HCT116 (cell line): ENCODE measurements at regions not wholly inside any gene's neighbourhood (a gene's known extent, or its start where the extent isn't known, plus 50 kb on each side); places are given as distances from the start of the nearest gene placed in this dataset.

Experiments used
- ATAC-seq: fragments of 200-7000 bp; cut with Tn5 transposase; 2 replicates; pipeline ENCODE4 v1.9.1; 2020; ENCODE audit warnings: mild to moderate bottlenecking, moderate library complexity
- BruUV-seq: library from RNA; stranded (reverse); fragments of 400-500 nt; replicated peaks from 2 replicates; lab custom pipeline; 2021; lab: Mats Ljungman, UMichigan
- CTCF ChIA-PET: fragments of 300-600 bp; sonication (Branson Sonifier 250); formaldehyde crosslinking; loops from one replicate; lab custom pipeline; 2021; ENCODE audit warnings: antibody characterized with exemption; lab: Charles Lee
- POLR2A ChIA-PET: fragments of 300-600, 350-600 bp; sonication (Branson Sonifier 250); formaldehyde crosslinking; loops from one replicate; lab custom pipeline; 2021; ENCODE audit warnings: antibody characterized with exemption; lab: Charles Lee
- RAD21 ChIA-PET, 2 experiments: fragments of 300-600 bp; sonication (Branson Sonifier 250); formaldehyde crosslinking; loops; one replicate each; lab custom pipeline; 2023; ENCODE audit warnings: low total read pairs in 2 of 2; ENCODE audit not compliant: uncharacterized antibody in 2 of 2, unreplicated experiment in 2 of 2, low non-redundant PET in 1 of 2; lab: Charles Lee
- DNase-seq: peaks from one replicate; pipeline ENCODE4 v3.0.0-alpha.2; 2010; ENCODE audit warnings: low read depth, low spot score
- H2AFZ ChIP-seq: fragments of 200-600 bp; shearing (Covaris generic), sonication (generic); 2 replicates; pipeline ENCODE4 v1.6.1; 2017; ENCODE audit warnings: low read depth, mixed run types, mixed read lengths, antibody characterized with exemption, low read length; ENCODE audit not compliant: poor library complexity, severe bottlenecking
- H3K27ac ChIP-seq: 2 replicates; pipeline ENCODE4 v1.5.1; 2012; ENCODE audit warnings: low read depth, low read length
- H3K27me3 ChIP-seq: fragments of 200-600 bp; sonication (generic); 2 replicates; pipeline ENCODE4 v1.6.1; 2016; ENCODE audit warnings: mixed run types, low read length, mixed read lengths; ENCODE audit not compliant: insufficient read depth
- H3K36me3 ChIP-seq, 2 experiments: fragments of 200-500 bp in 1 of 2; fragments of 200-600 bp in 1 of 2; sonication (Bioruptor generic) in 1 of 2; sonication (generic) in 1 of 2; 2 replicates each; pipeline versions ENCODE4 v1.5.1 to v1.6.1; 2014 to 2016; ENCODE audit warnings: low read length in 2 of 2, inconsistent platforms in 1 of 2, mixed read lengths in 1 of 2, mixed run types in 1 of 2; ENCODE audit not compliant: insufficient read depth in 2 of 2, control insufficient read depth in 1 of 2
- H3K4me1 ChIP-seq, 2 experiments: fragments of 200-600 bp in 1 of 2; sonication (generic) in 1 of 2; 2 replicates each; pipeline versions ENCODE4 v1.5.1 to v1.6.1; 2012 to 2017; ENCODE audit warnings: low read length in 2 of 2, inconsistent platforms in 1 of 2, mild to moderate bottlenecking in 1 of 2, mixed read lengths in 1 of 2, mixed run types in 1 of 2, moderate library complexity in 1 of 2; ENCODE audit not compliant: insufficient read depth in 2 of 2, control insufficient read depth in 1 of 2
- H3K4me2 ChIP-seq: fragments of 200-600 bp; sonication (generic); 2 replicates; pipeline ENCODE4 v1.6.1; 2017; ENCODE audit warnings: mixed run types, low read length, mixed read lengths
- H3K4me3 ChIP-seq, 2 experiments: fragments of 200-600 bp in 1 of 2; sonication (generic) in 1 of 2; replicated peaks in 1 of 2; 2 replicates each; pipeline ENCODE4 v1.5.1; 2011 to 2016; ENCODE audit warnings: low read length in 2 of 2, control low read depth in 1 of 2, low read depth in 1 of 2, mild to moderate bottlenecking in 1 of 2, mixed read lengths in 1 of 2, mixed run types in 1 of 2
- H3K79me2 ChIP-seq: fragments of 200-600 bp; sonication (generic); 2 replicates; pipeline ENCODE4 v1.6.1; 2017; ENCODE audit warnings: mild to moderate bottlenecking, mixed run types, low read length, moderate library complexity, mixed read lengths; ENCODE audit not compliant: insufficient read depth
- H3K9ac ChIP-seq: fragments of 200-600 bp; sonication (generic); 2 replicates; pipeline ENCODE4 v1.6.1; 2016; ENCODE audit warnings: low read length, mixed read lengths
- H3K9me2 ChIP-seq: fragments of 200-600 bp; sonication (generic), shearing (Covaris generic); 2 replicates; pipeline ENCODE4 v1.6.1; 2017; ENCODE audit warnings: mixed run types, mild to moderate bottlenecking, moderate library complexity; ENCODE audit not compliant: insufficient read depth
- H3K9me3 ChIP-seq, 2 experiments: fragments of 200-500 bp in 1 of 2; fragments of 200-600 bp in 1 of 2; sonication (Bioruptor generic) in 1 of 2; sonication (generic) in 1 of 2; 2 replicates each; pipeline ENCODE4 v1.6.1; 2014 to 2017; ENCODE audit warnings: low read length in 2 of 2, mixed read lengths in 2 of 2, inconsistent platforms in 1 of 2, low read depth in 1 of 2, mild to moderate bottlenecking in 1 of 2, mixed run types in 1 of 2, moderate library complexity in 1 of 2; ENCODE audit not compliant: control insufficient read depth in 1 of 2, insufficient read depth in 1 of 2
- H4K20me1 ChIP-seq: fragments of 200-600 bp; sonication (generic), shearing (Covaris generic); 2 replicates; pipeline ENCODE4 v1.6.1; 2017; ENCODE audit warnings: mixed run types, mild to moderate bottlenecking, moderate library complexity; ENCODE audit not compliant: insufficient read depth
- CEBPB ChIP-seq: IDR thresholded peaks from 2 replicates; pipeline ENCODE4 v1.6.1; 2012; ENCODE audit warnings: low read depth
- FOSL1 ChIP-seq: IDR thresholded peaks from 2 replicates; pipeline ENCODE4 v1.6.1; 2012; ENCODE audit warnings: low read depth
- POLR2A ChIP-seq: IDR thresholded peaks from 2 replicates; pipeline ENCODE4 v1.7.0; 2011; ENCODE audit warnings: borderline replicate concordance; ENCODE audit not compliant: insufficient read depth, insufficient read length; ENCODE audit errors: extremely low read depth
- POLR2AphosphoS5 ChIP-seq: IDR thresholded peaks from 2 replicates; pipeline ENCODE4 v1.6.1; 2011; ENCODE audit warnings: mild to moderate bottlenecking, low read depth, low read length, moderate library complexity
- RAD21 ChIP-seq: IDR thresholded peaks from 2 replicates; pipeline ENCODE4 v1.6.1; 2012; ENCODE audit warnings: low read depth, mild to moderate bottlenecking
- SP1 ChIP-seq: IDR thresholded peaks from 2 replicates; pipeline ENCODE4 v1.6.1; 2012; ENCODE audit warnings: low read depth
- SRF ChIP-seq: IDR thresholded peaks from 2 replicates; pipeline ENCODE4 v1.6.1; 2012; ENCODE audit warnings: low read depth
- TCF7L2 ChIP-seq: IDR thresholded peaks from 2 replicates; pipeline ENCODE4 v1.7.0; 2011; ENCODE audit warnings: borderline replicate concordance, inconsistent platforms; ENCODE audit not compliant: insufficient read depth, insufficient read length; ENCODE audit errors: extremely low read depth
- YY1 ChIP-seq: IDR thresholded peaks from 2 replicates; pipeline ENCODE4 v1.6.1; 2011; ENCODE audit warnings: low read length, low read depth, moderate library complexity, mild to moderate bottlenecking; ENCODE audit not compliant: insufficient replicate concordance; ENCODE audit errors: extremely low read depth
- intact Hi-C: fragments of 100-400 bp; cut with micrococcal nuclease; formaldehyde crosslinking; loops from 2 replicates; pipeline ENCODE4 v1.10.0; 2022
- TF ChIP-seq, protein P1 (sequence below): IDR thresholded peaks from 2 replicates; pipeline ENCODE4 v1.6.1; 2011; ENCODE audit warnings: mild to moderate bottlenecking, low read length, moderate library complexity; ENCODE audit not compliant: insufficient replicate concordance; ENCODE audit errors: extremely low read depth
- TF ChIP-seq, protein P2 (sequence below), 3 experiments: fragments of 200-600 bp in 1 of 3; sonication (generic) in 1 of 3; IDR thresholded peaks in 2 of 3; conservative IDR thresholded peaks in 1 of 3; 2 replicates each; pipeline ENCODE4 v1.5.1; 2012 to 2017; ENCODE audit warnings: low read depth in 2 of 3, low read length in 2 of 3, antibody characterized with exemption in 1 of 3, borderline replicate concordance in 1 of 3, control low read depth in 1 of 3, mild to moderate bottlenecking in 1 of 3, mixed read lengths in 1 of 3, mixed run types in 1 of 3, moderate library complexity in 1 of 3; ENCODE audit not compliant: insufficient read depth in 1 of 3

DNA sequence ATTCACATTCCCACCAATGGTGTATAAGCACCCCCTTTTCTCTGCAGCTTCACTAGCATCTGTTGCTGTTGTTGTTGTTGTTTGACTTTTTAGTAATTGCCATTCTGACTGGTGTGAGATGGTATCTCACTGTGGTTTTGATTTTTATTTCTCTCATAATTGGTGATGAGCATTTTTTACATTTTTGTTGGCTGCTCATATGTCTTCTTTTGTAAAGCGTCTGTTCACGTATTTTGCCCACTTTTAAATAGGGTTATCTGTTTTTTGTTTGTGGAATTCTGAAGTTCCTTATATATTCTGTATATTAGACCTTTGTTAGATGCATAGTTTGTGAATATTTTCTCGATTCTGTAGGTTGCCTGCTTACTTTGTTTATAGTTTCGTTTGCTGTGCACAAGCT lies 278.4 kb upstream of the TNP1 start:
- no peak overlapping the region for H3K27ac ChIP-seq
- RAD21 ChIA-PET, result no interaction called here
- POLR2A ChIA-PET, result no interaction called here
- H3K27me3 ChIP-seq, result 0 out of 2 replicates have a peak, but pooled peaks cover 7% of the 10 kb centered on the region
- CTCF ChIA-PET, result no interaction called here
- no peak overlapping the region for H3K4me3 ChIP-seq
- no peaks in the 10 kb centered on the region; a peak in 1 of 4 replicates for H3K9me3 ChIP-seq
- H3K79me2 ChIP-seq, result no peaks in the 10 kb centered on the region
- H4K20me1 ChIP-seq, result no peaks in the 10 kb centered on the region
- ATAC-seq (no peak), DNase-seq (no peak)
- intact Hi-C loops, result no loop called here
- H3K36me3 ChIP-seq, result no peaks in the 10 kb centered on the region
- H3K4me1 ChIP-seq, result no peaks in the 10 kb centered on the region
- no TSS peak for BruUV-seq
- no peak overlapping the region for H2AFZ ChIP-seq
- no peak overlapping the region for H3K9ac ChIP-seq
- H3K4me2 ChIP-seq, result no peak overlapping the region
- no peaks in the 10 kb centered on the region for H3K9me2 ChIP-seq
- TF ChIP-seq YY1 (no peak), FOSL1 (no peak), SRF (no peak)
- TF ChIP-seq, protein P1, sequence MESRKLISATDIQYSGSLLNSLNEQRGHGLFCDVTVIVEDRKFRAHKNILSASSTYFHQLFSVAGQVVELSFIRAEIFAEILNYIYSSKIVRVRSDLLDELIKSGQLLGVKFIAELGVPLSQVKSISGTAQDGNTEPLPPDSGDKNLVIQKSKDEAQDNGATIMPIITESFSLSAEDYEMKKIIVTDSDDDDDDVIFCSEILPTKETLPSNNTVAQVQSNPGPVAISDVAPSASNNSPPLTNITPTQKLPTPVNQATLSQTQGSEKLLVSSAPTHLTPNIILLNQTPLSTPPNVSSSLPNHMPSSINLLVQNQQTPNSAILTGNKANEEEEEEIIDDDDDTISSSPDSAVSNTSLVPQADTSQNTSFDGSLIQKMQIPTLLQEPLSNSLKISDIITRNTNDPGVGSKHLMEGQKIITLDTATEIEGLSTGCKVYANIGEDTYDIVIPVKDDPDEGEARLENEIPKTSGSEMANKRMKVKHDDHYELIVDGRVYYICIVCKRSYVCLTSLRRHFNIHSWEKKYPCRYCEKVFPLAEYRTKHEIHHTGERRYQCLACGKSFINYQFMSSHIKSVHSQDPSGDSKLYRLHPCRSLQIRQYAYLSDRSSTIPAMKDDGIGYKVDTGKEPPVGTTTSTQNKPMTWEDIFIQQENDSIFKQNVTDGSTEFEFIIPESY, result no peak

DNA sequence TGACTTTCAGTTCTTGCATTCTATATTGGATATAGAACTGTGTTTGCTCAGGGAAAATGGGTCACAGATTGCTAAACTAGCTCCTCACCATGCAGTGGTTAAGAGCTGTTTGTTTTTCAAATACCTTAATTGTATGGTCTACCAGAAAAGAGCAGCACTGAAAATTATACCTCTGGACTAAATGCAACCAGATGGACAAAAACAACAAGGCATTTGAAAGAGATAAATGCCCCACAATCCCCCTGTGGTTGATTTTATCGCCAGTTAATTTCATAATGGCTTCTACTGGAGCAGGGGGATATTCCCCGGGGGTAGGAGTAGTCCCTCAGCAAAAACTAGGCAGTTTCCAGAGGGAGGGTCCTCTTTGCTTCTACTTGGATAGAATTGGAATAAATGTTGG lies 267.9 kb upstream of the TNP1 start:
- Histone ChIP-seq H2AFZ (no peak overlapping the region), H3K9me2 (no peaks in the 10 kb centered on the region), H3K27ac (no peak overlapping the region), H3K36me3 (no peaks in the 10 kb centered on the region), H4K20me1 (no peaks in the 10 kb centered on the region), H3K4me1 (no peaks in the 10 kb centered on the region), H3K9me3 (no peaks in the 10 kb centered on the region), H3K79me2 (no peaks in the 10 kb centered on the region), H3K27me3 (peaks cover 66% of the 10 kb centered on the region), H3K4me3 (no peak overlapping the region), H3K9ac (no peak overlapping the region), H3K4me2 (no peak overlapping the region)
- CTCF ChIA-PET, result no interaction called here
- RAD21 ChIA-PET, result no interaction called here
- no peak for TF ChIP-seq POLR2AphosphoS5
- no peak for TF ChIP-seq POLR2A
- no peak for TF ChIP-seq TCF7L2
- no peak for TF ChIP-seq CEBPB
- TF ChIP-seq, protein P2, sequence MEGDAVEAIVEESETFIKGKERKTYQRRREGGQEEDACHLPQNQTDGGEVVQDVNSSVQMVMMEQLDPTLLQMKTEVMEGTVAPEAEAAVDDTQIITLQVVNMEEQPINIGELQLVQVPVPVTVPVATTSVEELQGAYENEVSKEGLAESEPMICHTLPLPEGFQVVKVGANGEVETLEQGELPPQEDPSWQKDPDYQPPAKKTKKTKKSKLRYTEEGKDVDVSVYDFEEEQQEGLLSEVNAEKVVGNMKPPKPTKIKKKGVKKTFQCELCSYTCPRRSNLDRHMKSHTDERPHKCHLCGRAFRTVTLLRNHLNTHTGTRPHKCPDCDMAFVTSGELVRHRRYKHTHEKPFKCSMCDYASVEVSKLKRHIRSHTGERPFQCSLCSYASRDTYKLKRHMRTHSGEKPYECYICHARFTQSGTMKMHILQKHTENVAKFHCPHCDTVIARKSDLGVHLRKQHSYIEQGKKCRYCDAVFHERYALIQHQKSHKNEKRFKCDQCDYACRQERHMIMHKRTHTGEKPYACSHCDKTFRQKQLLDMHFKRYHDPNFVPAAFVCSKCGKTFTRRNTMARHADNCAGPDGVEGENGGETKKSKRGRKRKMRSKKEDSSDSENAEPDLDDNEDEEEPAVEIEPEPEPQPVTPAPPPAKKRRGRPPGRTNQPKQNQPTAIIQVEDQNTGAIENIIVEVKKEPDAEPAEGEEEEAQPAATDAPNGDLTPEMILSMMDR (IDR thresholded peaks at IDR 0.05 in 2 of 3, conservative IDR thresholded peaks at IDR 0.05 in 1 of 3; ENCODE audit: borderline replicate concordance in 1 of 3, insufficient read depth in 1 of 3, low read depth in 2 of 3, low read length in 2 of 3), result no peak
- no peak for TF ChIP-seq SP1
- TF ChIP-seq RAD21, result no peak
- no peak for ATAC-seq
- POLR2A ChIA-PET, result no interaction called here
- no TSS peak for BruUV-seq
- intact Hi-C loops, result no loop called here
- no peak for DNase-seq
